ENCODE measurements at regions not wholly inside any gene's neighbourhood (a gene's known extent, or its start where the extent isn't known, plus 50 kb on each side); places are given as distances from the start of the nearest gene placed in this dataset.

- DNase-seq (ENCODE audit: low read depth): no peak
- TF ChIP-seq CTCF (IDR thresholded peaks at IDR 0.05; ENCODE audit: control insufficient read depth, insufficient read depth, low read depth, low read length, missing control alignments): no peak
- no peak overlapping the region for H3K4me3 ChIP-seq (ENCODE audit: control insufficient read depth, low read depth, low read length)
Measured at GRCh38 chr5:74544811-74545210, 95.7 kb downstream of the ENC1 start.

- peak overlapping the region; percentile 11 for H3K4me3 ChIP-seq (ENCODE audit: control insufficient read depth, low read depth, low read length)
- TF ChIP-seq CTCF (IDR thresholded peaks at IDR 0.05; ENCODE audit: control insufficient read depth, insufficient read depth, low read depth, low read length, missing control alignments): no peak
- peak; percentile 84 for DNase-seq (ENCODE audit: low read depth)
Measured at GRCh38 chr5:74543162-74543995, 97.1 kb downstream of the ENC1 start.

- TF ChIP-seq CTCF (IDR thresholded peaks at IDR 0.05; ENCODE audit: control insufficient read depth, insufficient read depth, low read depth, low read length, missing control alignments): peak; percentile 16
- no peak overlapping the region for H3K4me3 ChIP-seq (ENCODE audit: control insufficient read depth, low read depth, low read length)
- DNase-seq (ENCODE audit: low read depth): no peak
Measured at GRCh38 chr5:74542482-74542881, 98.0 kb downstream of the ENC1 start.

GRCh38 chr5:74541381-74541781, 99.1 kb downstream of the ENC1 start:
- no peak for TF ChIP-seq CTCF (IDR thresholded peaks at IDR 0.05; ENCODE audit: control insufficient read depth, insufficient read depth, low read depth, low read length, missing control alignments)
- H3K4me3 ChIP-seq (ENCODE audit: control insufficient read depth, low read depth, low read length): no peak overlapping the region
- DNase-seq (ENCODE audit: low read depth): no peak

- no peak overlapping the region for H3K4me3 ChIP-seq (ENCODE audit: control insufficient read depth, low read depth, low read length)
- no peak for TF ChIP-seq CTCF (IDR thresholded peaks at IDR 0.05; ENCODE audit: control insufficient read depth, insufficient read depth, low read depth, low read length, missing control alignments)
- DNase-seq (ENCODE audit: low read depth): no peak
Measured at GRCh38 chr5:74540622-74541021, 99.9 kb downstream of the ENC1 start.

GRCh38 chr5:74539986-74540385, 100.5 kb downstream of the ENC1 start:
- H3K4me3 ChIP-seq (ENCODE audit: control insufficient read depth, low read depth, low read length): no peak overlapping the region
- no peak for DNase-seq (ENCODE audit: low read depth)
- TF ChIP-seq CTCF (IDR thresholded peaks at IDR 0.05; ENCODE audit: control insufficient read depth, insufficient read depth, low read depth, low read length, missing control alignments): no peak
